GM23248 (cell line): ENCODE measurements at regions not wholly inside any gene's neighbourhood (a gene's known extent, or its start where the extent isn't known, plus 50 kb on each side); places are given as distances from the start of the nearest gene placed in this dataset.
"Not testable (repeated sequence)": the region's sequence is repeated elsewhere in the genome, so short reads cannot be mapped to it uniquely, and the experiment has no call there.

Experiments used
- DNase-seq: peaks from one replicate; pipeline ENCODE4 v3.0.0-alpha.2; 2015
- H2AFZ ChIP-seq: fragments of 200-600 bp; sonication (generic); 2 replicates; pipeline ENCODE4 v1.6.1; 2016; ENCODE audit warnings: antibody characterized with exemption
- H3F3A ChIP-seq: fragments of 200-600 bp; sonication (generic); 2 replicates; pipeline ENCODE4 v1.6.1; 2016; ENCODE audit warnings: mild to moderate bottlenecking, antibody characterized with exemption, mixed run types; ENCODE audit not compliant: insufficient read depth
- H3K27ac ChIP-seq: fragments of 200-600 bp; sonication (generic); 2 replicates; pipeline ENCODE4 v1.5.1; 2016; ENCODE audit warnings: mild to moderate bottlenecking
- H3K27me3 ChIP-seq: fragments of 200-600 bp; sonication (generic); replicated peaks from 2 replicates; pipeline ENCODE4 v1.6.1; 2016; ENCODE audit warnings: mild to moderate bottlenecking; ENCODE audit not compliant: insufficient read depth
- H3K36me3 ChIP-seq: fragments of 200-600 bp; sonication (generic); 2 replicates; pipeline ENCODE4 v1.6.1; 2016; ENCODE audit warnings: low read depth, mild to moderate bottlenecking
- H3K4me1 ChIP-seq: fragments of 200-600 bp; sonication (generic); 2 replicates; pipeline ENCODE4 v1.6.1; 2016; ENCODE audit warnings: mild to moderate bottlenecking; ENCODE audit not compliant: insufficient read depth
- H3K4me2 ChIP-seq: fragments of 200-600 bp; sonication (generic); one replicate; pipeline ENCODE4 v1.6.1; 2016; ENCODE audit warnings: mild to moderate bottlenecking; ENCODE audit not compliant: unreplicated experiment
- H3K4me3 ChIP-seq: fragments of 200-600 bp; sonication (generic); 2 replicates; pipeline ENCODE4 v1.5.1; 2016; ENCODE audit warnings: mild to moderate bottlenecking
- H3K79me2 ChIP-seq: fragments of 200-600 bp; sonication (generic); 2 replicates; pipeline ENCODE4 v1.6.1; 2016; ENCODE audit warnings: mild to moderate bottlenecking; ENCODE audit not compliant: insufficient read depth
- H3K9ac ChIP-seq: fragments of 200-600 bp; sonication (generic); 2 replicates; pipeline ENCODE4 v1.6.1; 2016; ENCODE audit warnings: mild to moderate bottlenecking
- H3K9me2 ChIP-seq: fragments of 200-600 bp; sonication (generic); 2 replicates; pipeline ENCODE4 v1.6.1; 2016; ENCODE audit warnings: mixed run types, mild to moderate bottlenecking, moderate library complexity; ENCODE audit not compliant: insufficient read depth
- H3K9me3 ChIP-seq: fragments of 200-600 bp; sonication (generic); one replicate; pipeline ENCODE4 v1.6.1; 2017; ENCODE audit warnings: low read depth
- H4K20me1 ChIP-seq: fragments of 200-600 bp; sonication (generic); 2 replicates; pipeline ENCODE4 v1.6.0; 2016; ENCODE audit not compliant: insufficient read depth
- EZH2 ChIP-seq: fragments of 200-600 bp; sonication (generic); IDR thresholded peaks from 2 replicates; pipeline ENCODE4 v1.6.1; 2018; ENCODE audit warnings: antibody characterized with exemption, mild to moderate bottlenecking; ENCODE audit not compliant: insufficient read depth, poor library complexity, severe bottlenecking
- EZH2phosphoT487 ChIP-seq: fragments of 200-600 bp; sonication (generic); IDR thresholded peaks from 2 replicates; pipeline ENCODE4 v1.6.1; 2018; ENCODE audit warnings: antibody characterized with exemption, moderate library complexity, mild to moderate bottlenecking, low read depth; ENCODE audit not compliant: insufficient read depth
- WGBS, 2 experiments: methylation state at CpG; one replicate each; pipeline ENCODE4 v1.1.6; 2015 to 2017; ENCODE audit warnings: low lambda C conversion rate in 2 of 2, low coverage in 1 of 2; ENCODE audit errors: missing lambda C conversion rate in 2 of 2; 5-methylcytosine and 5-hydroxymethylcytosine counted together
- in situ Hi-C: fragments of 300-500 bp; cut with MboI; formaldehyde crosslinking; loops from 2 replicates; pipeline ENCODE4 v1.15.0; 2020

DNA sequence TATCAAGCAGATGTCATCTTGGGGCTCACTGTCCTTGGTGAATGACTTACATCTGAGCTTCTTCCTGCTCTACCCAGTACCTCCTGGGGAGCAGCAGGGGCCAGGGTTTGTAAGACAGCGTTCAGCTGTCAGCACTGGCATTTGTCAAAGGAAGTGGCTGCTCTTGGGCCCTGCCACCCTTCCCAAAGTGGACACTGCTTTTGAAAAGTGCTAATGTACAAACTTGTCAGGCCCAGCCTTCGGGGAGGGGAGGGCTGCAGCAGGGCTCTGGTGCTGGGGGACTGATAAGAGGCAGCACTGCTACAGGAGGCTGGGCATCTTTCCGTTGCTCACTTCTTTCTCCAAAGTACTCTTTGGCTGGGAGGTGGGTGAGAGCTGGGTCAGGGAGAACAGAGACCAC is 59.8 kb upstream of the RBM19 start:
- 7 to 14% methylated on average over 3 of the region's 3 CpGs for WGBS, 2 experiments
- Histone ChIP-seq H3K36me3 (no peaks in the 10 kb centered on the region), H3K27me3 (peaks cover 16% of the 10 kb centered on the region; the same call in 1 of the 2 replicates), H4K20me1 (no peaks in the 10 kb centered on the region), H3K27ac (no peak overlapping the region), H2AFZ (no peak overlapping the region), H3K9me3 (no peaks in the 10 kb centered on the region), H3K4me1 (no peaks in the 10 kb centered on the region), H3K9ac (no peak overlapping the region), H3K4me3 (no peak overlapping the region), H3K4me2 (no peak overlapping the region), H3F3A (no peaks in the 10 kb centered on the region), H3K79me2 (no peaks in the 10 kb centered on the region), H3K9me2 (no peaks in the 10 kb centered on the region)
- no peak for TF ChIP-seq EZH2
- TF ChIP-seq EZH2phosphoT487: no peak
- no peak for DNase-seq
- in situ Hi-C loops: no loop called here

DNA sequence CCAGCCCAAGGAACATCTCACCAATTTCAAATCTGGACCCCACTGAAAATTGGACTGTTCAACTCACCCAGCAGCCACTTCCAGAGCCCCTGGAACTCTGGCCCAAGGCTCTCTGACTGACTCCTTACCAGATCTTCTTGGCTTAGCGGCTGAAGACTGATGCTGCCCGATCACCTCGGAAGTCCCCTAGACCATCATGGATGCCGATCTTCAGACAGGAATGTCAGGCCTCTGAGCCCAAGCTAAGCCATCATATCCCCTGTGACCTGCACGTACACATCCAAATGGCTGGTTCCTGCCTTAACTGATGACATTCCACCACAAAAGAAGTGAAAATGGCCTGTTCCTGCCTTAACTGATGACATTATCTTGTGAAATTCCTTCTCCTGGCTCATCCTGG is 56.0 kb upstream of the RBM19 start:
- DNase-seq, H3K9me3 ChIP-seq, H3K4me1 ChIP-seq, H3K9me2 ChIP-seq, H2AFZ ChIP-seq, H3K27ac ChIP-seq, H3K9ac ChIP-seq, H3F3A ChIP-seq, H4K20me1 ChIP-seq, in situ Hi-C loops, H3K4me3 ChIP-seq, H3K79me2 ChIP-seq, H3K36me3 ChIP-seq, H3K4me2 ChIP-seq: not testable (repeated sequence)
- 56 to 68% methylated on average over 5 of the region's 5 CpGs for WGBS, 2 experiments
- H3K27me3 ChIP-seq: peaks cover 21% of the 10 kb centered on the region; the same call in 1 of the 2 replicates

DNA sequence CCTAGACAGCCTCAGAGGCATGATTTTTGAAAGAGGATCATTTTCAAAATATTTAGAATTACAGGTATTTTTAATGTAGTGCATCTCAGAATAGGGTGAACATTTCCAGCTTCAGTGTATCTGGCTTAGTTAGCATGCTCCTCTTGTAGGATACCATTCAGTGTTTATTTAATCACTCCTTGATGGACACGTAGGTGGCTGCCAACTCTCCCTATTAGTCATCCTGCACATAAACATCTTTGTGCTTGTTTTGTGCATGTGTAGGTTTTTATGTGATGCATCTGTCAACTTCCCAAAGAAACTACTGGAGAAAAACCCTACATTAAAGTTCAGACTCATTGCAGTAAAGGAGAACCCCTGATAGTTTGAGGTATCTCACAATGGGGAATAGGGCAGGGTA is 52.5 kb upstream of the RBM19 start:
- 3 to 4% methylated on average over 1 of the region's 1 CpG for WGBS, 2 experiments
- no peaks in the 10 kb centered on the region for H3K9me2 ChIP-seq
- no peak overlapping the region for H3K9ac ChIP-seq
- H3K27me3 ChIP-seq: peaks cover 17% of the 10 kb centered on the region; the same call in 1 of the 2 replicates
- H3K4me1 ChIP-seq: no peaks in the 10 kb centered on the region
- H2AFZ ChIP-seq: no peak overlapping the region
- in situ Hi-C loops: no loop called here
- no peak for TF ChIP-seq EZH2
- TF ChIP-seq EZH2phosphoT487: no peak
- DNase-seq: no peak
- H4K20me1 ChIP-seq: no peaks in the 10 kb centered on the region
- H3K9me3 ChIP-seq: no peaks in the 10 kb centered on the region
- H3K79me2 ChIP-seq: no peaks in the 10 kb centered on the region
- no peaks in the 10 kb centered on the region for H3F3A ChIP-seq
- no peaks in the 10 kb centered on the region for H3K36me3 ChIP-seq
- no peak overlapping the region for H3K4me2 ChIP-seq
- H3K27ac ChIP-seq: no peak overlapping the region
- no peak overlapping the region for H3K4me3 ChIP-seq
